Lower leg skin (tissue), 3 donors: ENCODE measurements at regions not wholly inside any gene's neighbourhood (a gene's known extent, or its start where the extent isn't known, plus 50 kb on each side); places are given as distances from the start of the nearest gene placed in this dataset.

Experiments
- CTCF ChIP-seq, 3 donors: fragments of 450-650 bp; IDR thresholded peaks; one replicate each; pipeline ENCODE4 v1.5.1; 2016; ENCODE audit warnings: antibody characterized with exemption in 3 of 3, mild to moderate bottlenecking in 3 of 3, moderate library complexity in 2 of 3
- POLR2A ChIP-seq, 2 donors: fragments of 450-650 bp; IDR thresholded peaks; one replicate each; pipeline ENCODE4 v1.6.1; 2016 to 2017; ENCODE audit warnings: antibody characterized with exemption in 2 of 2, mild to moderate bottlenecking in 1 of 2, moderate library complexity in 1 of 2

DNA sequence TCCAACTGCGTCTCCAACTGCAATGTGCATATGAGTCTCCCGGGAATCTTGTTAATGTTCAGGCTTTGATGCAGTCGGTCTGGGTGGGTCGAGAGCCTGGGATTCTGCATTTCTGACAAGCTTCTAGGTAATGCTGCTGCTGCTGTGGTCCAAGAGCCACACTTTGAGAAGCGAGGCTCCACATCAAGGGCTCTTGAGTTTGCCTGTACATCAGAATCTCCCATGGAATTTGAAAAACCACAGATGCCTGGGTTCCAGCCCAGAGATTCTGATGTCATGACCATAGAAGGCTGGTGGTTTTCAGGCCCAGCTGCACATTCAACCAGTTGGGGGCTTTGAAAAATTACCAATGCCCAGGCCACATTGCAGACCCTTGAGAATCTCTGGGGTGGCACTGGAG, 93.9 kb upstream of the TARDBP start:
- no peak for TF ChIP-seq CTCF (IDR thresholded peaks at IDR 0.05)
- TF ChIP-seq POLR2A (IDR thresholded peaks at IDR 0.05), result no peak
